Upper lobe of right lung (tissue), 1 donor: ENCODE measurements at regions not wholly inside any gene's neighbourhood (a gene's known extent, or its start where the extent isn't known, plus 50 kb on each side); places are given as distances from the start of the nearest gene placed in this dataset.

Experiments used
- ATAC-seq: fragments of 200-7000 bp; cut with Tn5 transposase; one replicate; pipeline ENCODE4 v1.9.1; 2020; ENCODE audit warnings: mild to moderate bottlenecking, moderate library complexity
- DNase-seq: peaks from one replicate; pipeline ENCODE4 v3.0.0-alpha.2; 2020
- H3K27ac ChIP-seq: fragments of 200-600 bp; one replicate; pipeline ENCODE4 v1.8.0; 2022
- H3K27me3 ChIP-seq: fragments of 200-600 bp; one replicate; pipeline ENCODE4 v1.8.0; 2022; ENCODE audit warnings: mild to moderate bottlenecking
- H3K36me3 ChIP-seq: fragments of 200-600 bp; one replicate; pipeline ENCODE4 v1.8.0; 2022
- H3K4me1 ChIP-seq: fragments of 200-600 bp; one replicate; pipeline ENCODE4 v1.8.0; 2022
- H3K4me3 ChIP-seq: fragments of 200-600 bp; one replicate; pipeline ENCODE4 v1.8.0; 2022; ENCODE audit warnings: mild to moderate bottlenecking
- H3K9me3 ChIP-seq: fragments of 200-600 bp; one replicate; pipeline ENCODE4 v1.8.0; 2022
- intact Hi-C: fragments of 100-400 bp; cut with DNase I; formaldehyde crosslinking; loops from one replicate; pipeline ENCODE4 v1.11.0; 2022
- TF ChIP-seq, protein P1 (sequence below): fragments of 200-600 bp; IDR thresholded peaks from one replicate; pipeline ENCODE4 v1.8.0; 2022; ENCODE audit warnings: antibody characterized with exemption
- donor health status: DM: no; HTN: yes; CAD: no; lungs with severe emphysema.

DNA sequence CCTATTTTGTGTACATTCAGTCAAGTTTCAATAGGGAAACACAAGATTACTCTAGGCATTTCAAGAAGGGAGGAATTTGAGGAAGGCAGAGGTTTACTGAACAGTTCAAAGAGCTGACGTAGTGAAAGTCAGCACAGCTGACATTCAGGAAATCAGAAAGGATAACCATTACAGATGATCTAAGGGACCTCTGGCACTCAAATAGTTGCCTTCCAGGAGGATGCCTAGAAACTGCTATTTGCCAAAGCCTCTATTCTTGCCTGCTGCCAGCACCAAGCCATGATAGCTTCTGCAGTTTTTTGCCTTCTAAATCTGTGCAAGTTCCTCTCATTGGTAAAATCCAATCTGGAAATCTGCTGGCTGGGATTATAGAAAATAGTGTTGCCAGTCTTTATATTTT, 373.1 kb downstream of the CSNK1G3 start:
- no peak for DNase-seq
- intact Hi-C loops = no loop called here

DNA sequence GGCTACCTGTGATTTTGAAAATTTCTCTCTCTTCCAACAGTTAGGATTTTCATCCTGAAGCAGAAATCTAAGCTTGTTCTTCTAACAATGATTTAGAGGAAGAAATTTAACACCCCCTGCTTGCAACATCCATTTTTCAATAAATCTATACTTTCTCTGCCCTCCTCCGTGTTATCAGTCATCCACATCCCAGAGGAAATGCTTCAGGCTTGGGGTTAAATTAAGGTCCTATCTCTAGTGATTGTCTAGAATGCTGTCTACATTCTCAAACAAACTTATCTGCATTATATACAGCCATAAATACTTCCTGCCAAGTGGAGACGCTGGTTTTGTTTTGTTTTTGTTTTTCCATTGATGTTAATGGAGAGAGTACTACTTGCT, 371.0 kb downstream of the CSNK1G3 start:
- H3K4me3 ChIP-seq = no peak overlapping the region
- no peak for ATAC-seq

More for the DNA sequence above, 373.1 kb downstream of the CSNK1G3 start:
- no peaks in the 10 kb centered on the region for H3K27me3 ChIP-seq
- H3K4me3 ChIP-seq = no peak overlapping the region
- TF ChIP-seq, protein P1, sequence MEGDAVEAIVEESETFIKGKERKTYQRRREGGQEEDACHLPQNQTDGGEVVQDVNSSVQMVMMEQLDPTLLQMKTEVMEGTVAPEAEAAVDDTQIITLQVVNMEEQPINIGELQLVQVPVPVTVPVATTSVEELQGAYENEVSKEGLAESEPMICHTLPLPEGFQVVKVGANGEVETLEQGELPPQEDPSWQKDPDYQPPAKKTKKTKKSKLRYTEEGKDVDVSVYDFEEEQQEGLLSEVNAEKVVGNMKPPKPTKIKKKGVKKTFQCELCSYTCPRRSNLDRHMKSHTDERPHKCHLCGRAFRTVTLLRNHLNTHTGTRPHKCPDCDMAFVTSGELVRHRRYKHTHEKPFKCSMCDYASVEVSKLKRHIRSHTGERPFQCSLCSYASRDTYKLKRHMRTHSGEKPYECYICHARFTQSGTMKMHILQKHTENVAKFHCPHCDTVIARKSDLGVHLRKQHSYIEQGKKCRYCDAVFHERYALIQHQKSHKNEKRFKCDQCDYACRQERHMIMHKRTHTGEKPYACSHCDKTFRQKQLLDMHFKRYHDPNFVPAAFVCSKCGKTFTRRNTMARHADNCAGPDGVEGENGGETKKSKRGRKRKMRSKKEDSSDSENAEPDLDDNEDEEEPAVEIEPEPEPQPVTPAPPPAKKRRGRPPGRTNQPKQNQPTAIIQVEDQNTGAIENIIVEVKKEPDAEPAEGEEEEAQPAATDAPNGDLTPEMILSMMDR = no peak
- no peak overlapping the region for H3K27ac ChIP-seq
- H3K4me1 ChIP-seq = peaks cover 18% of the 10 kb centered on the region
- H3K9me3 ChIP-seq = no peaks in the 10 kb centered on the region
- ATAC-seq = no peak
- no peaks in the 10 kb centered on the region for H3K36me3 ChIP-seq

DNA sequence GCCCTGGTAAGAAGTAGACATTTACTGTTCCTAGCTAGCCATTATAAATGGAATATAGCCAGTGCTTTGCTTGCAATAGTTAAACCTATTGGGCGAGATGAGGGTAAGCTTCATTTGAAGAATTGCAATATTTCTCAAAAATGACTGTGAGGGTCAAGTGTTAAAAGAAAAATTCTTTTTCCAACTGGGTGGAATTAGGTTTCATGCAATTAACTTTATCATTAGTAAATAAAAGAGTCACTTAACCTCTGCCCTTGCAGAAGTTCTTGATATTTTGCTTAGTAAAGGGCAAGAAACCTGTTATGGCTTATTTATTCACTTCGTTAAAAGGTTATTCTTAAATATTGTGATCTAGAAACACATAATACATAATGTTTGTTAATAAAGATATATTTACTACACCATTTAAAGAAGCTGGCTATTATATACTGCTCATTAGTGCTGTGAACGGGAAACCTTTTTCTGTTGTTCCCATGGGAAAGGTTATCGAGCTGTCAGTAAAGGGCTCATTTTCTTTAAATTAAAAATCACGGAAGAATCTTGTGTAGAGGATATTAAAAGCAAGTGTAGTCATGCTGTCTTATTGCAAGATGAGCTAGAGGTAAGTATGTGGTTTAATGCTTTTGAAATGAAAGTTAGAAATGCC, 370.5 kb downstream of the CSNK1G3 start:
- Histone ChIP-seq H3K9me3 (no peaks in the 10 kb centered on the region), H3K27ac (no peak overlapping the region), H3K4me3 (no peak overlapping the region), H3K36me3 (no peaks in the 10 kb centered on the region), H3K27me3 (no peaks in the 10 kb centered on the region), H3K4me1 (peaks cover 18% of the 10 kb centered on the region)
- TF ChIP-seq, protein P1 = no peak
- intact Hi-C loops = no loop called here
- no peak for ATAC-seq
- no peak for DNase-seq

More for the DNA sequence above, 371.0 kb downstream of the CSNK1G3 start:
- Histone ChIP-seq H3K27ac (no peak overlapping the region), H3K4me1 (peaks cover 18% of the 10 kb centered on the region), H3K9me3 (no peaks in the 10 kb centered on the region), H3K36me3 (no peaks in the 10 kb centered on the region), H3K27me3 (no peaks in the 10 kb centered on the region)
- TF ChIP-seq, protein P1 = no peak
- no peak for DNase-seq
- intact Hi-C loops = no loop called here

DNA sequence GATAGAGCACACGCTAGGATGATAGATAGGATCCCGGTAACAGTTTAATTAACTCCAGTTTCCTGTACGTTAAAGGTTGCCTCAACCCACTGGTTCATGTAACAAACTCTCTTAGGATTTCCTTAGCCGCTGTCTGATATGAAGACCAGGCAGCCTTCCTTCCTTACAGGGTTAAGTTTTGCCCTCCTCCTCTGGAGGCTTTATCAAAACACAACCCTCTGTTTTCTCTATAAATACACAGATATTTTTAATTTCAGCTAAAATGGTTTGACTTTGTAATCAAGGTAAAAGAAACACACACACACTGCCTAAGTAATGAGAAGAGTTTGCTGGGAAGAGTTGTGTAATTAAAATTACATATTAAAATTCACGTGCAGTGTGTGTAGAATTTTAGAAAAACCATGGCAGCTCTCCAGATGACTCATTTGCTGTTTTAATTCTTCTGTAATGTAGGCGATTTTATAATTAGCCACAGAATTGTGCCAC, 369.8 kb downstream of the CSNK1G3 start:
- DNase-seq (no peak), ATAC-seq (no peak)
- Histone ChIP-seq H3K9me3 (no peaks in the 10 kb centered on the region), H3K4me1 (peaks cover 18% of the 10 kb centered on the region), H3K27ac (no peak overlapping the region), H3K27me3 (no peaks in the 10 kb centered on the region), H3K4me3 (no peak overlapping the region), H3K36me3 (no peaks in the 10 kb centered on the region)
- intact Hi-C loops = no loop called here
- TF ChIP-seq, protein P1 = no peak

DNA sequence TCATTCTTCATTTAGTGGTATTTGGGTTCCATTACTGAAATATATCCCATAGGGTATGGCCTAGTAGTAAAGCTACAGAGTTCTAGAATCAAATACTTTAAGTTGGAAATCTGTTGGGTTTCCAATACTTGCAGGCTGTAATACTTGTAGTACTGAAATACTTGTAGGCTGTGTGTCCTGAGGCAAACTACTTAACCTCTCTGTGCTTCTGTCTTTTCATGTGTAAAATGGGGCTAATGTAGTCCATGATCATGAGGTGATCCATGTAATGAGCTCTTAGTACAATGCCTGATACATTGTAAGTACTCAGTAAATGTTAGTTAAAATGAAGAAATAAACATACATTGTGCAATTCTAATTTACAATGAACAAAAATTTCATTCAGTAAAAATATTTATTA, 368.9 kb downstream of the CSNK1G3 start:
- TF ChIP-seq, protein P1 = no peak
- Histone ChIP-seq H3K27ac (no peak overlapping the region), H3K4me1 (peaks cover 18% of the 10 kb centered on the region), H3K9me3 (no peaks in the 10 kb centered on the region), H3K36me3 (no peaks in the 10 kb centered on the region), H3K4me3 (no peak overlapping the region), H3K27me3 (no peaks in the 10 kb centered on the region)
- no peak for DNase-seq
- no peak for ATAC-seq
- intact Hi-C loops = no loop called here

DNA sequence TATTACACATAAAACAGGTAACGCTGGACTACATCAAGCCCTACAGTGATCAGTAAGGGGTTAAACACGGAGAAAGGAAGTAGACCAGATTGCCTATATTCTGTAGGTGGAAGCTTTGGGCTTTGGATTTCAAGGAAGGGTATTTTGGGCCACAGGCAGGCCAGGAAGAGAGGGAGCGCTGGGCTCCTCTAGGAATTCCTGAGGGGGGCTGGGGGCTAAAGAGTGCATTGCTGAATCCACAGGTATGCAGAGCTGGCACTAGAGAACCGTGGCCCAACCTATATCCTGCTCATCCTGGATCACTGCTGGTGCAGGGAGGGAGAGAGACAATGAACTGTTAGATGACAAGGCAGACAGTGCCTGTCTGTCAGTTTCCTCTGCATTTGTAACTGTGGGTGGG, 367.1 kb downstream of the CSNK1G3 start:
- intact Hi-C loops = no loop called here
- no peaks in the 10 kb centered on the region for H3K9me3 ChIP-seq
- DNase-seq = no peak

More for the DNA sequence above, 367.1 kb downstream of the CSNK1G3 start:
- H3K27me3 ChIP-seq = no peaks in the 10 kb centered on the region
- H3K4me1 ChIP-seq = peaks cover 29% of the 10 kb centered on the region
- no peaks in the 10 kb centered on the region for H3K36me3 ChIP-seq
- TF ChIP-seq, protein P1 = no peak
- no peak overlapping the region for H3K27ac ChIP-seq
- no peak for ATAC-seq
- no peak overlapping the region for H3K4me3 ChIP-seq
